Activated CD4-positive, CD25-positive, alpha-beta regulatory T cell treated with anti-CD3 and anti-CD28 coated beads, Interleukin-2, amount 50 U/mL, for 72 hours (primary cell): ENCODE measurements at regions not wholly inside any gene's neighbourhood (a gene's known extent, or its start where the extent isn't known, plus 50 kb on each side); places are given as distances from the start of the nearest gene placed in this dataset.

Experiments used
- DNase-seq: peaks from one replicate; pipeline ENCODE4 v3.0.0; 2021

GRCh38 chr17:73758245-73758644 lies 114.0 kb upstream of the SDK2 start:
- DNase-seq, result no peak

GRCh38 chr17:73759324-73759723 lies 115.1 kb upstream of the SDK2 start:
- DNase-seq, result no peak

DNA sequence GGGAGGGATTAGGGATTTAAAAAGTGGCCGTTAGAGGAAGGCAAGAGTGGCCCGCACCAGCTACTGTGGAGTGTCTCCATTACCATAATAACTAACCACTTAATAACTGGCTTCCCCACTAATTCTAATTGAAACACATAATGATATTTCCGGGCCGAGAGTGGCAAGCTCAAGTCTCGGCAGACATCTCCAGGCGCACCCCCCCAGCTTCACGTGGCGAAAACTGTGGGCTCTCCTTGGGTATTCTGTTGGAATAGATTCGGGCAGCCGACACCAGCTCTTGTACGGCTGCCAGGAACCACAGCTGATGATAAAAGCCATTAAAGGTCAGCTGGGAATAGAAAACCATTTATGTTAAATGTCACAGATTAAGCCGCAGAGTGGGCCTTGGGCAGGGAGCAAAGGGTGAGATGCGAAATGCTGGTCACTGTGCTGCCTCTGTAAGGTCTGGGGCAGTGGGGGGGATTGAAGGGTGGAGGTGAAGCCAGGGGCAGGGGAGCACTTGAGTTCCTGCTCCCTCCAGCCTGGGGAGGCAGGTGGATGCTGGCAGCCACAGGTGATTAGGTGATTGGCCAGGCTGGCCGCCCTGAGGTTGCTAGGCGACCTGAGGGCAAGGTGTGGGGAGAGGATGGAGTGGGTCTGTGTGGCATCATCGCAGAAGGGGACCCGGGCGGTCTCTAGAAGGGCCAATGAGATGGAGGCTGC lies 115.6 kb upstream of the SDK2 start:
- DNase-seq, result no peak

DNA sequence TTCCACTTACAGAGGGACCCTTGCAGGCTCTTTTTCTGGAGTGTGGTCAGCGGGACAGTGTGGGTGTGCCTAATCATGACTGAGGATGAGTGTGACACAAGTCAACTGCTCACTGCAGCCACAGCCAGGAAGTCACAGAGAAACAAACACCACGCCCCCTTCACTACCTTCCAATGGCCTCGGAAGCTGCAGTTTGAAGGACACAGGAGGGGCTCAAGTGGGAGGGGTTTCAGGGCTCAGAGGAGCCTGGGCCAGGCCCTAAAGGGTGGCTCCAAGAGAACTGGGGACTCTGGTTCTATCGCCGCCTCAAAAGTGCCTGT lies 116.2 kb upstream of the SDK2 start:
- no peak for DNase-seq

- no peak for DNase-seq
Measured at GRCh38 chr17:73765824-73766563, 121.7 kb upstream of the SDK2 start.

DNA sequence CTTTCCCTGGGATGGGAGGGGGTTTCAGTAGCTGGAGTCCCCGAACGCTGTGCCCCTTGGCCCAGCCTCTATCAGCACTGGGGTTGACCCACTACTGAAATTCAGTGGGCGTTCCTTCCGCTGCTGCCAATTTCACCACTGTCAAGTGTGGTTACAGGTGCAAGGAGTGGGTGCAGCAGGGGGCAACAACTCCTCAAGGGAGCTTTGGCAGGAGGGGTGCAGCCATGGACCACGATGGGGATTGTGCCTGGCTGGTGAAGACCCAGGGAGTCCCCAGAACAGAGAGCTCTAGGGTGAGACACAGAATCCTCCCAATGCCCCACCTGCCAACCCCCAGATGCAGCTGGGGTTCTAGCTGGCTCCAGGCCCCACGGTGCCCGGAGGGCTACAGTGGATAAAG lies 123.5 kb upstream of the SDK2 start:
- no peak for DNase-seq

GRCh38 chr17:73768691-73769090 lies 124.4 kb upstream of the SDK2 start:
- no peak for DNase-seq

DNA sequence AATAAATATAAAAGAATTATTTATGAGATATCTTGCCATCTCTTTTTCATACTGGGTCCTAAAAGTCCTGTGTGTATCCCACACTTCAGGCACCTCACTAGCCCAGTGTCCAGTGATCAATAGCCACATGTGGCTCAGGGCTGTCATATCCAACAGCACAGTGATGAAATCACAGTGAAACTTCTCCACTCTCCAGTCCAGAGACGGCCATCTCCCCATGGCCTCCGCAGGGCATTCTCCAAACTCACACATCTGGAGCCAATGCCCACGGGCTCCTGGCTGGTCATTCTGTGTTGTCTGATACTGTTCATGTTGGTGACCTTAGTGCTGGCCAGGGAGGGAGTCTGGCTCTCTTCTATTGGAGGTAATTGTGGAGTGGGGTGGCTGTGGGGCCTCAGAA lies 125.2 kb upstream of the SDK2 start:
- no peak for DNase-seq

DNA sequence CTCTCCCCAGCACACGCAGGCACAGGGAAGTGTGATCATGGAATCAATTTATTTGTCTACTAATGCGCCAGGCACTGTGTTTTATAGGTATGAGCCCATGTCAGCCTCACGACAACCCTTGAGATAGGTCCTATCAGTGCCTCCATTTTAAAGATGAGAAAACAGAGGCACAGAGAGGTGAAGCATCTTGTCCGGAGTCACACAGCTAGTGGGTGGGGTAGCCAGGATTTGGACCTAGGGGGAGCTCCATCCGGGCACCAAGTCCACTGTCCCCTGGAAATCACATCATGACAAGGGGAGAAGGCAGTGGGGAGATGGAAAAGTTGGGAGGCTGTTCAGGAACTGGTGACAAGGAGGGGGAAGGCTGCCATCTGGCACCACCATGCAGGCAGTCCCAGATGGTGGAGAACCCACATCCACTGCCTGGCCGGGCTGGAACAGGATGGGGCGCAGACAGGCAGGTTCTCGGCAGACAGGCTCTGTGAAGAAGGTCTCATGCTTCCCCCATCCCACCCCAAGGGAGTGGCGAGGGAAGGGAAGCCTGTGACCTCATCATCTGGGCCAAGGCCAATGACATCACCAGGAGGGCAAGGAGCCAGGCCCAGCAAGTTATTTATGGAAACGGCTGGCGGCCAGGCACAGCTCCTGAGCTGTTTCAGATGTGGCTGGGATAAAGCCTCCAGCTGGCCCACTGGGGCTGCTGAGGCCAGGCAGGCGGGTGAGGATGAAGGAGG lies 126.0 kb upstream of the SDK2 start:
- no peak for DNase-seq

GRCh38 chr17:73770849-73771229 lies 126.6 kb upstream of the SDK2 start:
- DNase-seq, result no peak

- DNase-seq, result no peak
Measured at GRCh38 chr17:73772107-73772705, 128.0 kb upstream of the SDK2 start.

DNA sequence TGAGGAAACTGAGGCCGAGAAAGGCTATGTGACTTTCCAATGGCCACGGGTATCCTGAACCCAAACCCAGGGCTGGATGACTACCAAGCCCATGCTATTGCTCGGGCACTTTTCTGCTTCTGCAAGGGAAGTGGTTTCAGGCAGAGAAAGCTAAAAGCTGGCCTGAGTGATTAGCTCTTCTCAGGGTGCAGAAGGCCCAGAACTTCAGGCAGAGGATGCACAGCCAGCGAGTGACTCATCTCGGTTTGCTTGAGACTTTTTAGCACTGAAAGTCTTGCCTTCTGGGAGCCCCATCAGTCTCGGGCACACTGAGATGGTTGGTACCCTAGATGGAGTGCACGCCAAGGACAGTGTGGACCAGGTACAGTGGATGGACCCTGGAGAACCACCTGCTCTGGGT lies 129.5 kb upstream of the SDK2 start:
- DNase-seq, result no peak

DNA sequence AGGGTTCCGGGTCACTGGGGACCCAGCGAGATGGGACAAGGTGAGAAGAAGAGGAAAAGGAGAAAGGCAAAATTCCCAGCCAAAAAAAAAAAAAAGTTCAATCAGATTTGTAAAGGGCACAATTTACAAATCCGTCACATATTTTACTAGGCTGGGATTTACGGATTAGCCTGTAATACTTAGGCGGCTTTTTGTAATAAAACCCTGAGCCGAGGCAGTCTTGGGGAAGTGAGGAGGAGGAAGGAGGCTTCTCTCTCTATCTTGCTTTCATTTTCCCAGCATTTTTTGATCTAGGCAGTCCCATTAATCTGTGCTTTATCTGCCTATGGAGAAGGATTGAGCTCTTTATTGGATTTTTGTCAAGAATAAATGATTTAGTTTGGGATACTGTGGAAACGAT lies 130.6 kb upstream of the SDK2 start:
- no peak for DNase-seq

DNA sequence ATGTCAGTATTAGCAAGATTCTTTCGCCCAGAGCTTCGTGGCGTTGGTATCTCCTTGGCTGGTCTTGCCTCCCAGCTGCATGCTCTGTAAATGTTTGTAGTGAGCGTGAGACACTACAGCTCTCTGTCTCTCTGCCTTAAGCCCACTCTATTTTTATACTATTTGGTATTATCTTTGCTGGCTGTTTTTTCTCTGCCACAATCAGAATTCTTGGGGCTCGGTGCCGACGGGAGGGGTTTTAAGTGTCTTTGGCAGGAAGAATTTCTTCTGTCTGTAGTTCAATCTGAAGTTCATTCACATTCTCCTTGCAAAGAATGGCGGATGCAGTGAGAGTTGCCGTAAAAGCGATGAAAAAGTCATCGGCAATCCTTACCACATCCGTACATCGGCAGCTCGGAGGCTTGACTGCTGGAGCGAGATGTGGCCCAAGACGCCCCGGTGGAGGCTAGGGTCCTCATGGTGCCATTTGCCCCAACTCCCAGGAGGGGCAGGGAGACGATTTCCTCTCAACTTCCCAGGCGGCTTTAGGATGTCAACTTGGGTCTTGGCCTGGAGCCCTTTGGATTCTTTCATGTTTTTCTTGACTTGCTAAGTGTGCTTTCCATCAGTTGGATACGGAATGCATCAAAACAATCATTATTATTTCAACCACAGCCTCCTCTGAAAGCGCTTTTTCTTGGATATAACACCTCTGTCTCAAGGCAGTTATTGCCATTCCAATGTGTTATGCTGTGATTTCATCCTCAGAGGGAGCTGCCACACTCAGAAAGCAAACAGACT lies 132.3 kb upstream of the SDK2 start:
- no peak for DNase-seq

DNA sequence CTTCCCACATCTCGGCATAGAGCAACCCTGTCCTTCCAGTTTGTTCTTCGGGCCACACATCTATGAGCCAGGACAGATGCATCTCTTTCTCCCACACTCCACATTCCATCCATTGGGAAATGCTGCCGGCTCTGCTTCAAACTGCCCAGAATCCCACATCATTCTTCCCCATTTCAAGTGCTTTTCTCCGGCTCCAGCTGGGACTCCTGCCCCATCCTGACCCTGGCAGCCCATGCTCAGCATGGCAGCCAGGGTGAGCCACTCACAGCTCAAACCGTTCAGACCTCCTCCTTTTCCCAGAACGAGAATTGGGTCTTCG lies 132.8 kb upstream of the SDK2 start:
- DNase-seq, result no peak

DNA sequence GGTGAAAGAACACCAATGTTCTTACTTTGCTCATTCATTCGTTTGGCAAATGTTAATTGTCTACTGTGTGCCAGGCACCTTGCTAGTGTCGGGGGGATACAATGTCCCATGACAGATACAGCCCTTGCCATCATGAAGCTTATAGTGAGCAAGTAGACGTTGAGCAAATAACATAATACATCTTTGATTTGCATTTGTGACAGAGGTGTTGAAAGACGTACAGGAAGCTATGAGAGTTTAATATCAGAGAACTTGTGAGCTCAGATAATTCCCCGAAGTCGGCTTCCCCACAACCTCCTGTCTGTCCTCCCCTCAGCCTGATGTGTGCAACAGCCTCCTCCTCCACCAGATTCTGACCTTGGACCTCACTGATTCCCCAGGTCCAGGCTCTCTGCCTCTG lies 138.0 kb upstream of the SDK2 start:
- DNase-seq, result no peak

DNA sequence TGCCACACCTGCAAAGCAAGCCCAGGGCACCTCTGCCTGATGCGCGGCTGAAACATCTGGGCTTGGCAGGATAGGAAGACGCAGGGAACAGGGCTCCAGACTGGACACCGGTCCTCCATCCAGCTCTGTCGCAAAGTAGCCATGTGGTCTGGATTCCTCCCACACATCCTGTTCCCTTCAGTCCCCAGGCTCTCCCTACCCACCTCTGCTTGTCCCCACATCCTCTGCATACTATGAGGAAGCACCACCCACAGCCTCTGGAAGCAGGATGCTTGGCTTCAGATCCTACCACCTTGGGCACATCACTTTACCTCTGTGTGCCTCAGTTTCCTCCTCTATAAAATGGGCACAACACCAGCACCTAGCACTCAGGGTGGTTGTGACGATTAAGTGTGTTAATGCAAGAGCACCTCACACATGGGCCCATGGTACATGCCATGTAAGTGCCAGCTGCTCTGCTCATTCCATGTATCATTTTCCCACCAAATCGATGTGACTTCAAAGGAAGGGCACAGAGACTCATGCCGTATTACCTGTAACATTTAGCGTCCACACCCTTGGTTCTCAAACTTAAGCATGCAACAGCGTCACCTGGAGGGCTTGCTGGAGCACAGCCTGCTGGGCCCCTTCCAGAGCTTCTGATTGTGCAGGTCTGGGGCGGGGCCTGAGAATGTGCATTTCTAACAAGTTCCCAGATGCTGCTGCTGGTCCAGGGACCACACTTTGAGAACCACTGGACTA lies 138.6 kb upstream of the SDK2 start:
- no peak for DNase-seq

GRCh38 chr17:73783382-73783766 lies 139.1 kb upstream of the SDK2 start:
- no peak for DNase-seq

DNA sequence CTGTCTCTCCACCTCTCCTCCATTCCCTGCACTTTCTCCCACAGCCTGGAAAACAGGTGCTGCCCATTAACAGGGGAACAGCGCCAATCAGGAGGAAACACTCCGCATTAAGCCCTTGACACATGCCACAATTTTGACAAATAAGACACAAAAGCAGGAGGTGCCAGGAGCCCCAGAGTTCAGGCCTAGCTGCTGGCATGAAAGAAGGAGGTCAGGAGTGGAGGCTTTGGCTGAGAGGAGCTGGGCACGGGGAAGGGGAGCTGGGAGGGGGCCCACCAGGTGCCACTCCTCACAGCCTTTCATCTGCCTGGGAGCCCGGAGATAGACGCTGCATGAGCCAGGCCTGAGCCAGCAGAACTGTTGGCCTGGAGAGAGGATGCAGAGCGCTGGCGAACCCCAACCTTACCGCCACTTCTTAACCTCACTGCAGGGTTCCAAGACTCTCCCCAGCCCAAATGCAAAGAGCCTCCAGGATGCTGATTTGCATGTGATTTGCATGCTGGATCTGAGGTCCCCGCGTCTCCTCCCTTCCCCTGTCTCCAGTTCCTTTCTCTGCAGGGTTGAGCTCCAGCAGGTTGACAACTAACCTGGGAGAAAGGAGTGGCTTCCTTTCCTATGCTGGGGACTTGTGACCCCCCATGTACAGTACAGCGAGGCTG lies 139.8 kb upstream of the SDK2 start:
- DNase-seq, result no peak

- no peak for DNase-seq
Measured at GRCh38 chr17:73785496-73785895, 141.3 kb upstream of the SDK2 start.

GRCh38 chr17:73785958-73786743 lies 141.9 kb upstream of the SDK2 start:
- no peak for DNase-seq
